HG03439 (cell line): ENCODE measurements at regions not wholly inside any gene's neighbourhood (a gene's known extent, or its start where the extent isn't known, plus 50 kb on each side); places are given as distances from the start of the nearest gene placed in this dataset.

Experiments used
- ATAC-seq: cut with Tn5 transposase; IDR thresholded peaks from one replicate; pipeline ENCODE4 v1.9.1; 2021; ENCODE audit warnings: mild to moderate bottlenecking, moderate library complexity; ENCODE audit not compliant: unreplicated experiment

GRCh38 chr6:150711061-150711460, 111.4 kb downstream of the PLEKHG1 start:
- ATAC-seq: no peak

GRCh38 chr6:150711584-150712504, 112.2 kb downstream of the PLEKHG1 start:
- no peak for ATAC-seq

- no peak for ATAC-seq
These were observed 113.0 kb downstream of the PLEKHG1 start for GRCh38 chr6:150712505-150713252.

- ATAC-seq: no peak
These were observed 113.8 kb downstream of the PLEKHG1 start for GRCh38 chr6:150713487-150713886.

- no peak for ATAC-seq
These were observed 114.2 kb downstream of the PLEKHG1 start for GRCh38 chr6:150713931-150714330.

GRCh38 chr6:150715133-150715532, 115.4 kb downstream of the PLEKHG1 start:
- no peak for ATAC-seq

- no peak for ATAC-seq
These were observed 117.7 kb downstream of the PLEKHG1 start for GRCh38 chr6:150717419-150717818.

- ATAC-seq: no peak
These were observed 119.5 kb downstream of the PLEKHG1 start for GRCh38 chr6:150719099-150719766.

GRCh38 chr6:150719831-150720230, 120.1 kb downstream of the PLEKHG1 start:
- ATAC-seq: no peak

GRCh38 chr6:150720774-150721233, 121.1 kb downstream of the PLEKHG1 start:
- ATAC-seq: peak; percentile 89

GRCh38 chr6:150721418-150722266, 122.0 kb downstream of the PLEKHG1 start:
- no peak for ATAC-seq

GRCh38 chr6:150722614-150723344, 123.1 kb downstream of the PLEKHG1 start:
- no peak for ATAC-seq

- ATAC-seq: no peak
These were observed 123.6 kb downstream of the PLEKHG1 start for GRCh38 chr6:150723345-150723658.

GRCh38 chr6:150723857-150724256, 124.2 kb downstream of the PLEKHG1 start:
- no peak for ATAC-seq

GRCh38 chr6:150725795-150726194, 126.1 kb downstream of the PLEKHG1 start:
- no peak for ATAC-seq

- ATAC-seq: no peak
These were observed 129.6 kb downstream of the PLEKHG1 start for GRCh38 chr6:150729188-150729748.

GRCh38 chr6:150730801-150731457, 131.2 kb downstream of the PLEKHG1 start:
- no peak for ATAC-seq

GRCh38 chr6:150732765-150733539, 132.6 kb upstream of the MTHFD1L start:
- no peak for ATAC-seq
